ENCODE measurements at regions not wholly inside any gene's neighbourhood (a gene's known extent, or its start where the extent isn't known, plus 50 kb on each side); places are given as distances from the start of the nearest gene placed in this dataset.

DNA sequence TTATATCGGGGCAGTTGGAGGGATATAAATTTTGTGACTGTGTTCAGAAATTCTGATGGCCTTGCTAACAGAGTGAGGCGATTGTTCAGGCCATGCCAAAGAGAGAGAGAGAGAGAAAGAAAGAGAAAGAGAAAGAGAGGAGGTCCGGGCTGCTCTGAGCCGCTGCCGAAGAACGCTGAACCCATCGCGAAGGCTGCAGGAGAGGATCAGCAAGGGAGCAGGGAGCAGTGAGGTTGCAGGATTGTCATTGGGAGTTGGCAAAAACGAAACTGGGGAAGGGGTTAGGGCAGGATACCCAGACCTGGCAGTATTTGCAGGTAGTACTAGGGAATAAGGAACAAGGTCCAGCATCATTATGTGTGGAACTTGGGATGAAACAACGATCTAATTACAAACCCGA is 537.1 kb downstream of the INSC start:
- no peak for DNase-seq (ENCODE audit: insufficient read length, low spot score)
- TF ChIP-seq CTCF (IDR thresholded peaks at IDR 0.05; ENCODE audit: insufficient read depth, missing control alignments) = no peak
- no peak for FAIRE-seq

DNA sequence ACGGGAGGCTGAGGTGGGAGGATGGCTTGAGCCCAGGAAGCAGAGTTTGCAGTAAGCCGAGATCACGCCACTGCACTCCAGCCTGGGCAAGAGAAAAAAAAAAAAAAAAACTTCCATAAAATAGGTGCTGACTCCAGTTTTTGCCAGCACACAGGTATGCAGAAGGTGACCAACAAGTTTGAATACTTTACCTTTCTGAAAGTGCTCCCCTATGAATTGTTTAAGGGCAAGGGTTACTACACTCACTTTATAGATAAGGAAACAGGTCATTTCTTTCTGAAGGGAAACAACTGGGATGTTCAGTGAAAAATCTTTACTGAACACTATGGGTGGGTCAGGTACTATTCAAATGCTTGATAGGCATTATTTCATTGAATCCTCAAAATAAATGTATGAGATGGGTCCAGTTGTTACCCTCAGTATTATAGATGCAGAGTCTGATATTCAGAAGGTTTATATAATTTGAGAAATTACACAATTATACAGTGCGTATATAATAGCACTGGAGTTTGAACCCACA is 538.5 kb downstream of the INSC start:
- no peak for DNase-seq (ENCODE audit: insufficient read length, low spot score)
- no peak for TF ChIP-seq CTCF (IDR thresholded peaks at IDR 0.05; ENCODE audit: insufficient read depth, missing control alignments)
- no peak for FAIRE-seq

- FAIRE-seq (no peak), DNase-seq (ENCODE audit: insufficient read length, low spot score) (no peak)
- TF ChIP-seq CTCF (IDR thresholded peaks at IDR 0.05; ENCODE audit: insufficient read depth, missing control alignments) = no peak
Observed at GRCh38 chr11:15654451-15654850, 539.7 kb downstream of the INSC start.

DNA sequence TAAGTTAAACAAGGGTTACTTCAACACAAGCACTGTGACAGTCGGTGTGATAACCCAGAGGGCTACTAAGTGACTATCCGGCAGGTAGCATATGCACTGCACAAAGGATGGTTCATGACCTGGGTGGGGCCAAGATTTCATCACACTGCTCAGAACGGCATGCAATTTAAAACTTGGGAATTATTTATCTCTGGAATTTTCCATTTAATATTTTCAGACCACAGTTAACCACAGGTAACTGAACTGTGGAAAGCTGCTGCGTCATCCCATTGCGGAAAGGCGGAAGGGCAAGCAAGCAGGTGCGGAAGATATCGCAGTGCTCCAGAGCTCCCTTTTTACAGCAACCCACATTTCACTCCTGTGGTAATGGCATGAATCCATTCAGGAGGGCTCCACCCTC is 540.8 kb downstream of the INSC start:
- DNase-seq (ENCODE audit: insufficient read length, low spot score) (no peak), FAIRE-seq (no peak)
- no peak for TF ChIP-seq CTCF (IDR thresholded peaks at IDR 0.05; ENCODE audit: insufficient read depth, missing control alignments)

DNA sequence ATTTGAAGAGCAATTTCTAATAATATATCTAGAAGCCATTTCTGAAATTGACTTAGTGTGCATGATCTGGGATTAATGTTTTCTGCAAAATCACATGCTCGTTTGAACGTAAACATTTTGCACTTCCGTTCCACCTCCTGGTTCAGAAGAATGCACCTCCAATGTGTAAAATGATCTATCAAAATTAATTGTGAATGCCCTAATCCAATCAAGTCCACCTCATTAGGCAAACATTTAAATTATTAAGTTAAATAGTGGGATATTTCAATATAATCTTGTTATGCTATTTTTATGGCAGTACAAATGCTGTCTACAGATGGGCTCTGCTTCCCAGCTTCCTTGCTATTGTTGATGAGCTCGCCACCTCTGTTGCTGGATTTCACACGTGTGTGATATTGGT is 542.5 kb downstream of the INSC start:
- FAIRE-seq = no peak
- no peak for TF ChIP-seq CTCF (IDR thresholded peaks at IDR 0.05; ENCODE audit: insufficient read depth, missing control alignments)
- no peak for DNase-seq (ENCODE audit: insufficient read length, low spot score)

GRCh38 chr11:15660496-15660895 is 545.8 kb downstream of the INSC start:
- FAIRE-seq (no peak), DNase-seq (ENCODE audit: insufficient read length, low spot score) (no peak)
- TF ChIP-seq CTCF (IDR thresholded peaks at IDR 0.05; ENCODE audit: insufficient read depth, missing control alignments) = no peak

- FAIRE-seq (no peak), DNase-seq (ENCODE audit: insufficient read length, low spot score) (no peak)
- no peak for TF ChIP-seq CTCF (IDR thresholded peaks at IDR 0.05; ENCODE audit: insufficient read depth, missing control alignments)
Observed at GRCh38 chr11:15662285-15662684, 547.6 kb downstream of the INSC start.
